GM12878 (cell line): ENCODE measurements at regions not wholly inside any gene's neighbourhood (a gene's known extent, or its start where the extent isn't known, plus 50 kb on each side); places are given as distances from the start of the nearest gene placed in this dataset.

Experiments
- BACH1 ChIP-seq: fragments of 450-650 bp; IDR thresholded peaks from 2 replicates; pipeline ENCODE4 v1.6.1; 2017; ENCODE audit warnings: mild to moderate bottlenecking, borderline replicate concordance
- BHLHE40 ChIP-seq, 2 experiments: fragments of 450-650 bp in 1 of 2; IDR thresholded peaks; 2 replicates each; pipeline ENCODE4 v1.6.1; 2011 to 2017; ENCODE audit warnings: low read depth in 2 of 2, borderline replicate concordance in 1 of 2, improper control_type of control experiment in 1 of 2, low read length in 1 of 2, mild to moderate bottlenecking in 1 of 2
- HCFC1 ChIP-seq: fragments of 150-350 bp; IDR thresholded peaks from 2 replicates; pipeline ENCODE4 v1.6.1; 2014; ENCODE audit warnings: low read length
- MYC ChIP-seq: IDR thresholded peaks from 2 replicates; pipeline ENCODE4 v1.6.1; 2011; ENCODE audit warnings: mild to moderate bottlenecking, low read length, moderate library complexity, inconsistent platforms; ENCODE audit not compliant: insufficient read depth, insufficient replicate concordance, insufficient read length, severe bottlenecking
- YBX1 ChIP-seq: fragments of 450-650 bp; IDR thresholded peaks from 2 replicates; pipeline ENCODE4 v1.6.1; 2016; ENCODE audit warnings: antibody characterized with exemption
- ZBED1 ChIP-seq: IDR thresholded peaks from 2 replicates; pipeline ENCODE4 v1.6.1; 2016; ENCODE audit warnings: borderline replicate concordance
- TF ChIP-seq, protein P1 (sequence below): IDR thresholded peaks from 2 replicates; pipeline ENCODE4 v1.6.1; 2011; ENCODE audit warnings: low read depth, low read length, improper control_type of control experiment, borderline replicate concordance
- TF ChIP-seq, protein P2 (sequence below): IDR thresholded peaks from 2 replicates; pipeline ENCODE4 v1.6.1; 2012; ENCODE audit warnings: improper control_type of control experiment, low read depth, low read length; ENCODE audit not compliant: insufficient replicate concordance

DNA sequence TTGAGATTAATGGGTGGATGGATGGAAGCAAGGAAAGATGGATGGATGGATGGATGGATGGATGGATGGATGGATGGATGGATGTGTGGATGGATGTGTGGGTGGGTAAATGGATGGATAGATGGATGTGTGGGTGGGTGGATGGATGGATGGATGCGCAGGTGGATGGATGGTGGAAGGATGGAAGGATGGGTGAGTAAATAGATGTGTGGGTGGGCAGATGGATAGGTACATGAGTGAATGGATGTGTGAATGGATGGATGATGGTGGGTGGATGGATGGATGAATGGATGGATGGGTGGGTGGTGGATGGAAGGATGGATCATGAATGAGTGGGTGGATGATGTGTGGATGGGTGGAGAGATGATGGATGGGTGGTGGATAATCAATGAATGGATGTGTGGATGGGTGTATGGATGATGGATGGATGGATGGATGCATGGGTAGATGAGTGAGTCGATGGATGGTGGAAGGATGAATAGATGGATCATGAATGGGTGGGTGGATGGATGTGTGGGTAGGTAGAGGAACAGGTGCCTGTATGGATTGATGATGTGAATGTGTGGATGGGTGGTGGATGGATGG, 375.2 kb downstream of the BRD1 start (continued):
- TF ChIP-seq, protein P1, sequence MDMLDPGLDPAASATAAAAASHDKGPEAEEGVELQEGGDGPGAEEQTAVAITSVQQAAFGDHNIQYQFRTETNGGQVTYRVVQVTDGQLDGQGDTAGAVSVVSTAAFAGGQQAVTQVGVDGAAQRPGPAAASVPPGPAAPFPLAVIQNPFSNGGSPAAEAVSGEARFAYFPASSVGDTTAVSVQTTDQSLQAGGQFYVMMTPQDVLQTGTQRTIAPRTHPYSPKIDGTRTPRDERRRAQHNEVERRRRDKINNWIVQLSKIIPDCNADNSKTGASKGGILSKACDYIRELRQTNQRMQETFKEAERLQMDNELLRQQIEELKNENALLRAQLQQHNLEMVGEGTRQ: no peak
- no peak for TF ChIP-seq YBX1
- TF ChIP-seq BACH1: no peak
- TF ChIP-seq BHLHE40 (IDR thresholded peaks at IDR 0.05; ENCODE audit: borderline replicate concordance in 1 of 2, low read depth in 2 of 2, low read length in 1 of 2): no peak
- TF ChIP-seq MYC: no peak
- no peak for TF ChIP-seq HCFC1
- TF ChIP-seq, protein P2, sequence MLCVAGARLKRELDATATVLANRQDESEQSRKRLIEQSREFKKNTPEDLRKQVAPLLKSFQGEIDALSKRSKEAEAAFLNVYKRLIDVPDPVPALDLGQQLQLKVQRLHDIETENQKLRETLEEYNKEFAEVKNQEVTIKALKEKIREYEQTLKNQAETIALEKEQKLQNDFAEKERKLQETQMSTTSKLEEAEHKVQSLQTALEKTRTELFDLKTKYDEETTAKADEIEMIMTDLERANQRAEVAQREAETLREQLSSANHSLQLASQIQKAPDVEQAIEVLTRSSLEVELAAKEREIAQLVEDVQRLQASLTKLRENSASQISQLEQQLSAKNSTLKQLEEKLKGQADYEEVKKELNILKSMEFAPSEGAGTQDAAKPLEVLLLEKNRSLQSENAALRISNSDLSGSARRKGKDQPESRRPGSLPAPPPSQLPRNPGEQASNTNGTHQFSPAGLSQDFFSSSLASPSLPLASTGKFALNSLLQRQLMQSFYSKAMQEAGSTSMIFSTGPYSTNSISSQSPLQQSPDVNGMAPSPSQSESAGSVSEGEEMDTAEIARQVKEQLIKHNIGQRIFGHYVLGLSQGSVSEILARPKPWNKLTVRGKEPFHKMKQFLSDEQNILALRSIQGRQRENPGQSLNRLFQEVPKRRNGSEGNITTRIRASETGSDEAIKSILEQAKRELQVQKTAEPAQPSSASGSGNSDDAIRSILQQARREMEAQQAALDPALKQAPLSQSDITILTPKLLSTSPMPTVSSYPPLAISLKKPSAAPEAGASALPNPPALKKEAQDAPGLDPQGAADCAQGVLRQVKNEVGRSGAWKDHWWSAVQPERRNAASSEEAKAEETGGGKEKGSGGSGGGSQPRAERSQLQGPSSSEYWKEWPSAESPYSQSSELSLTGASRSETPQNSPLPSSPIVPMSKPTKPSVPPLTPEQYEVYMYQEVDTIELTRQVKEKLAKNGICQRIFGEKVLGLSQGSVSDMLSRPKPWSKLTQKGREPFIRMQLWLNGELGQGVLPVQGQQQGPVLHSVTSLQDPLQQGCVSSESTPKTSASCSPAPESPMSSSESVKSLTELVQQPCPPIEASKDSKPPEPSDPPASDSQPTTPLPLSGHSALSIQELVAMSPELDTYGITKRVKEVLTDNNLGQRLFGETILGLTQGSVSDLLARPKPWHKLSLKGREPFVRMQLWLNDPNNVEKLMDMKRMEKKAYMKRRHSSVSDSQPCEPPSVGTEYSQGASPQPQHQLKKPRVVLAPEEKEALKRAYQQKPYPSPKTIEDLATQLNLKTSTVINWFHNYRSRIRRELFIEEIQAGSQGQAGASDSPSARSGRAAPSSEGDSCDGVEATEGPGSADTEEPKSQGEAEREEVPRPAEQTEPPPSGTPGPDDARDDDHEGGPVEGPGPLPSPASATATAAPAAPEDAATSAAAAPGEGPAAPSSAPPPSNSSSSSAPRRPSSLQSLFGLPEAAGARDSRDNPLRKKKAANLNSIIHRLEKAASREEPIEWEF: no peak
- no peak for TF ChIP-seq ZBED1
- TF ChIP-seq, all 136 proteins: peak for 0
